DMS153 (cell line): ENCODE measurements at regions not wholly inside any gene's neighbourhood (a gene's known extent, or its start where the extent isn't known, plus 50 kb on each side); places are given as distances from the start of the nearest gene placed in this dataset.
"Not testable (repeated sequence)": the region's sequence is repeated elsewhere in the genome, so short reads cannot be mapped to it uniquely, and the experiment has no call there.

Experiments
- DNase-seq: peaks from one replicate; lab custom pipeline; 2025; lab: John Stamatoyannopoulos, UW

DNA sequence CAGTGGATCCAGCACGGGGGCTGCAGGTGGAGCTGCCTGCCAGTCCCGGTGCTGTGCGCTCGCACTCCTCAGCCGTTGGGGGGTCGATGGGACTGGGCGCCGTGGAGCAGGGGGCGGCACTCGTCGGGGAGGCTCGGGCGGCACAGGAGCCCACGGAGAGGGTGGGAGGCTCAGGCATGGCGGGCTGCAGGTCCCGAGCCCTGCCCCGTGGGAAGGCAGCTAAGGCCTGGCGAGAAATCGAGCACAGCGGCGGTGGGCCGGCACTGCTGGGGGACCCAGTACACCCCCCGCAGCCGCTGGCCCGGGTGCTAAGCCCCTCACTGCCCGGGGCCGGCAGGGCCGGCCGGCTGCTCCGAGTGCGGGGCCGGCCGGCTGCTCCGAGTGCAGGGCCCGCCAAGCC, 52.3 kb upstream of the MARK1 start:
- not testable (repeated sequence) for DNase-seq

DNA sequence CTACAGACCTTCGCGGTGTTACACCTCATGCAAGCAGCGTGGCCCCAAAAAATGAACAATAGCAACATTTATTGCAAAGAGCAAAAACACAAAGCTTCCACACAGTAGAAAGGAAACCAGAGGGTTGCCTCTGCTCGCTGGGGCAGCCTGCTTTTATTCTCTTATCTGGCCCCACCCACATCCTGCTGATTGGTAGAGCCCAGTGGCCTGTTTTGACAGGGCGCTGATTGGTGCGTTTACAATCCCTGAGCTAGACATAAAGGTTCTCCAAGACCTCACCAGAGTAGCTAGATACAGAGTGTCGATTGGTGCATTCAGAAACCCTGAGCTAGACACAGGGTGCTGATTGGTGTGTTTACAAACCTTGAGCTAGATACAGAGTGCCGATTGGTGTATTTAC, 52.8 kb upstream of the MARK1 start:
- DNase-seq, result not testable (repeated sequence)

DNA sequence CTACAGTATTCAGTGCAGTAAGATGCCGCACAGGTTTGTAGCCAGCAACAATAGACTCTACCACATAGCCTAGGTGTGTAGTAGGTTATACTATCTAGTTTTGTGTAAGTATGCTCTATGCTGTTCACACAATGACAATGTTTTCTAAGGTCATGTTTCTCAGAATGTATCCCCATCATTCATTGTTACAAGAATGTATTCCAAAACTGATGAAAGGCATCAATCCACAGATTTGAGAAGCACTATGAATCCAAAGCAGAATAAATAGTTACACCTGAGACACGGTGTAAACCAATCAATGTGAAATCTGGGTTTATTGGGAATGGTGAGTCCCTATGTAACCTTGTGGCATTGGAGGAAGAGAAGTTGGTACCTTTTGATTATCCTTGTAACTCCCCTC, 54.5 kb upstream of the MARK1 start:
- DNase-seq, result no peak

DNA sequence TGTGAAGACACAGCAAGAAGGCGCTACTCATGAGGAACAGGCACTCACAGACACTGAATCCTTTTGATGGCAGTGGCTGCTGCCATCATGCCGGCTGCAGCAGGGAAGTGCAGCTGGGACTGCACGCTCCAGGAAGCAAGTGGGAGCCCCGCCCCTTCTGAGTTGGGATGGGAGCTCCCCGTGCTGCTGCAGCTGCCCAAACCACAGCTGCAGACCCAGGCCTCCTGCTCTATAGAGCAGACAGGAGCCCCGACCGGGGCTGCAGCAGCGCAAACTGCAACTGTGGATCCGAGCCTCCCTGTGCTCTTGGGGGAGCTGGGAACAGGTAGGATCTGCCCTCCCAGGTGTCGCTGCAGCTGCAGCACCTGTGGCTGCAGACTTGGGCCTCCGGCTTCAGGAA, 65.2 kb upstream of the MARK1 start:
- DNase-seq, result peak; percentile 51

DNA sequence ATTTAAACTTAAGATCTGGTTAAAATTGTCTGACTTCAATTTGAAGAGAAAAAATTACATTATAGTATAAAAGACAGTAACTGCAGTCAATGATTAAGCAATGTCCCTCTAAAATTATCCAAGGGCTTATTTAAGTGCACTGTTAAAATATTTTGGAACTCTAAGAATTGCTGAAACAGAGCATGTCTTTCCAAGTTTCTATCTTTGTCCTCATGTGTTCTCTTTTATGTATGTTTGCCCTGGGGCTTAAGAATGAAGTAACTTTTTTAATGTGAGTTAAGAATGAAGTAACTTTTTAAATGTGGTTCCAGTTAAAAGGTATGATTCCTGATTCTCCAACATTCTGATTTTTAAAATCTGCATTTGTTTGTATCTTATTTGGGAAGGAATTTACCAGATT, 69.0 kb upstream of the MARK1 start:
- no peak for DNase-seq

DNA sequence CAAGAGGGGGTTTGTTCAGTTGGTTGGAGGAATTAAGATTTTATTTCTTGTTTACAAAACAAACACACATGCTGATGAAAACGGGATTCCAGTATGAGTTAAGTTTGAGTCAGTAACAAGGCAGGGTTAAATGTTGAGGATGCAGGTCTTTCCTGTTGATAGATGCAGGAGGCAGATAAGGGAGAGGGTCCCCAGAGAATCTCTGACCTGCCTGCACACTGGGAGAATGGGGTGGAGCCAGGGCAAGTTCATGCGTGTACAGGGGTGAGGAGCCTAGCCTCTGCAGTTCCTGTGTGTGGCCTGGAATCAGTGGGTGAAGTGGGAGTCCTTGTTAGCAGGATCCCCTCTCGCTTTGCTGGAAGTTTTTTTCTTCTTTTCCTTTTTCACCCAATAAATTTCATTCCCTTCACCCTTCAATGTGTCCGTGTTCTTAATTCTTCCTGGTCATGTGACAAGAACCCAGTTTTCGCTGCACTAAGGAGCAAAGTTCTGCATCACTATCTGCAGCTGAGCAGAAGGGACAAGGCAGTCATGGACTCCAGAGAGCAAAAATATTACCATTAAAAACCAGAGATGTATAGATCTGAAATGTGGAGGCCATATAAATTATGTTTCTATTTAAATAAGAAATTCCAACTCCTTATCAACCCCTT, 69.9 kb upstream of the MARK1 start:
- no peak for DNase-seq

DNA sequence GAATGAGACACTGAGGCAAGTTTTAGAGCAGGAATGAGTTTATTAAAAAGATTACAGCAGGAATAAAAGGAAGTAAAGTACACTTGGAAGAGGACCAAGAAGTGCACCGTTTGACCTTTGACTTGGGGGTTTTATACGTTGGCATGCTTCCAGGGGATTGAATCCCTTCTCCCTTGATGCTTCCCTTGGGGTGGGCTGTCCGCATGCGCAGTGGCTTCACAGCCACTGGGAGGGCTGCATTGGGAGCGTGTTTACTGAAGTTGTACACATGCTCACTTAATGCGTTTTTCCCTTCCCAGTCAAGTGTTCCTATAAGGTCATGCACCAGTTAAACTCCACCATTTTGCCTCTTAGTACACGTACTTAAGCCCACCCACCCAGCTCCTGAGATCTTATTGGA, 72.4 kb upstream of the MARK1 start:
- DNase-seq, result no peak

DNA sequence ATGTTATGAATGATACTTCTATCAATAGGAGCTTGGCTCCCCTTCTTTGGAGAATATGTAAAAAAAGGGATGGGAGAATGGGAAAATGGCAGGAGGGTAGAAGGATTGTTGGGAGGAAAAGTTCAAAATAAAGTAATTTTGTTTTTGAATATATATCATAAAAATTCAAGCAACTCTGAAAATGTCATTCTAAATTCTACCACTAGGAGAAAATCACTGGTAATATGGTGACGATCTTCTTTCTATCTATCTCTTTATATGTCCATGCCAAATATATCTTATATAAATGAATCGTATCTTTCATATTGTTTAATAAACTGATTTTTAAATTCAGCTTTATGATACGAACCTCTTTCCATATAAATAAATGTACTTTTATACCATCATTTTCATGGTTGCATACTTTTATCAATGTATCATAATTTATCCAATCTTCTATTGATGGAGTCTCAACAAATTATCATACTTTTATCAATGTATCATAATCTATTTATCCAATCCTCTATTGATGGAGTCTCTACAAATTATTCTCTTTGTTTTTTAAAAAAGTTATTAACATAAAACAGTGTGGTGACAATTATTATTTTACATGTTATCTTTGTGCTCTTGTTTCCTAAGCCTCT, 73.7 kb upstream of the MARK1 start:
- DNase-seq, result no peak

DNA sequence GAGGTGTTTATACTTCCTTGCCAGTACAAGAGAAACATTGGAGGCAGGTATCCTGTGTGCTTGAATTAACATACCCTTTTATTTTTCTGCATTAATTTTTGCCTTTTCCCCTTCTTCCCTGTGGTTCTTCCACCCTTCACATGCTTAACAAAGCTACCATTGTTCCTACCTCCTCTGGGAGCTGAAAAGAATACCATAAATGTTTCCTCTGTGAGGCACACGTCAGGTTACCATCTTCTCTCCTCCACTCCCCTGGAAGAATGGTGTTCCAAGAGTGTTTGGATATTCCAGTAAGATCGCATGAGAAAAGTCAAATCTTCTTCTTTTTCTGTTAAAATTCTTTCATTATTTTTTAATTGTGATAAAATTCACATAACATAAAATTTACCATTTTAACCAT, 74.6 kb upstream of the MARK1 start:
- no peak for DNase-seq

DNA sequence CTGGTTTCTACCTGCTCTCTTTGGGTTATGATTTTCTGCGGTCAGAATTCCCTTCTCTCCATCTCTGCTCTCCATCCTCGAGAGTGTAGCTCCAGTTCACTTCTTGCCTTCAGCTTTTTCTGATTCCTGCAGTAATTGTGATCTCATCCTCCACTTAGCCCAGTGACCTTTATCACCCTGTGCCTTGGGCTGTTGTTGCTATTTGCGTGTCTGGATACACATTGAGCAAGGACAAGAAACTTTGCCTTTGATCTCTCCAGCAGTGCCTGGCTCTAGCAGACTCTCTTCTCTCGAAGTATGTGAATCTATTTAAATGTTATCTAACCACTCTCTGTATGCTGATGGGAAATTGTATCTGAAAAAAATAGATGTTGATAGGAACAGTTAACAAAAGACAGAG, 76.4 kb upstream of the MARK1 start:
- no peak for DNase-seq

DNA sequence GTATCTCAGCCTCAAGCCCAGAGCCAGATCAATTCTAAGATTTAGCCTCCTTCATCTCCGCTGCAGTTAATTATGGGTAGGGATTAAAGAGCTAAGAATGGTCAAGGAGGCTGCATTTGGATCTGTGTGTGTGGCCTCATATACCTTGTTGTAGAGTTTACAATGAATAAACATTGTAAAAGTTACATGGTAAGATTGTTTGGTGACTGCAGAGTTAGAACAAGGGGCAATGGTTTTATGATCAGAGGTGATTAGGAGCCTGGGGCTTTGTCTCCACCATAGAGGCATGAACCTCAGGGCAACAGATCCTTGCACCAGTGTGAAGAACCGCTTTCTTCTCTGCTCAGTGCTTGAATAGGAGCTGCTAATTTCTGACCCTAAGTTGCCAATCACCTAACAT, 77.0 kb upstream of the MARK1 start:
- no peak for DNase-seq

DNA sequence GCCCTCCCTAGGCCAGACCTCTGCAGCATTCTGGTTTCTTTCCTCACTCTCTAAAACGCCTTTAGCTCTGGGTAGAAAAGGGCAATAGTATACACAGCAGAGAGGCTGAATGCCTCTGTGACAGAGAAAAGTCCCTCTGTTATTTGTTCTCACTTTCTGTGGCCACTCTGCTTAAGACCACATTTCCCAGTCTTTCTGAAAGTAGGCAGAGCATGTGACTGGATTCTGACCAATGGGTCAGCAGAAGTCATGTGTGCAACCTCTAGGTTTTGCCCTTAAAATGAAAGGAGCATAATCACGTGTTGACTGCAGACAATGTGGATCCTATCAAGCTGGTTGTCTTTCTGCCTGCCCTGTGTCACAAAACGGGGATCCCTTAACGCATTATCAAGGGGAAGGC, 79.7 kb upstream of the MARK1 start:
- no peak for DNase-seq

DNA sequence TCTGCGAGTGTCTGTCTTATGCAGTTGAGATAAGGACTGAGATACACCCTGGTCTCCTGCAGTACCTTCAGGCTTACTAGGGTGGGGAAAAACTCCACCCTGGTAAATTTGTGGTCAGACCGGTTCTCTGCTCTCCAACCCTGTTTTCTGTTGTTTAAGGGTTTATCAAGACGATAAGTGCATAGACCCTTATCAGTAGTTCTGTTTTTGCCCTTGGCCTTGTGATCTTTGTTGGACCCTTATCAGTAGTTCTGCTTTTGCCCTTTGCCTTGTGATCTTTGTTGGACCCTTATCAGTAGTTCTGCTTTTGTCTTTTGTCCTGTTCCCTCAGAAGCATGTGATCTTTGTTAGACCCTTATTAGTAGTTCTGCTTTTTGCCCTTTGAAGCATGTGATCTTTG, 83.3 kb upstream of the MARK1 start:
- DNase-seq, result not testable (repeated sequence)

DNA sequence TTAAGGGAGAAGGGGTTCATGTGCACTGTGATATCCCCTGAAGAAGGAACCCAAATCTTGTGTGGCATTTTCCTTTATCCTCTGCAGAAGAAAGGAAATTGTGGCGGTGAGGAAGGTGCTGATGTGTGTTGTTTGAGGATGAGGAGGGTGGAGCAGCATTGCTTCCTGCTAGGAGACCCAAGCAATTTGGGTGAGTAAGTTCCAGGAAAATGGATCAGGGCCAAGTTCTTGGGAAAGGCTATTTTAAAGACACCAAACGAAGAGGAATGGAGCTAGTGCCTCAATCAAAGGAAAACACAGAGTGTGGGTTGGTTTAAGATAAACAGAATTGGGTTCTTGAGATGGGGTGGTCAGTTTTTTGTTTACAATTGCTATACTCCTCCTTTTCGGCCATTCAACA, 86.7 kb upstream of the MARK1 start:
- DNase-seq, result no peak

DNA sequence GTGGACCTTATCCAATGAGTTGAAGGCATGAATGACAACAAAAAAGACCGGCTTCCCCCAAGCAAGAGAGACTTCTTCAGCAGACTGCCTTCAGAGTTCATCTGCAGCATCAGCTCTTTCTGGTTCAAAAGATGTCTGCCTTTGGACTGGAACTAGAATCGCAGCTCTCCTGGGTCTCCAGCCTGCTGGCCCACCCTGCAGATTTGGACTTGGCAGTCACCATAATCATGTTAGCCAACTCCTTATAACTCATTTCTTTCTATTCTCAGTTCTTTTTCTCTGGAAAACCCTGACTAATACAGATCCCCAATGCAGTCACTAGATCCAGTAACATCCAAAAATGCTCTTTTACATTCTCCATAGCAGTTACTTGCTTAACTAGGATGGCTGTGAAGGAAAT, 89.2 kb upstream of the MARK1 start:
- DNase-seq, result no peak

DNA sequence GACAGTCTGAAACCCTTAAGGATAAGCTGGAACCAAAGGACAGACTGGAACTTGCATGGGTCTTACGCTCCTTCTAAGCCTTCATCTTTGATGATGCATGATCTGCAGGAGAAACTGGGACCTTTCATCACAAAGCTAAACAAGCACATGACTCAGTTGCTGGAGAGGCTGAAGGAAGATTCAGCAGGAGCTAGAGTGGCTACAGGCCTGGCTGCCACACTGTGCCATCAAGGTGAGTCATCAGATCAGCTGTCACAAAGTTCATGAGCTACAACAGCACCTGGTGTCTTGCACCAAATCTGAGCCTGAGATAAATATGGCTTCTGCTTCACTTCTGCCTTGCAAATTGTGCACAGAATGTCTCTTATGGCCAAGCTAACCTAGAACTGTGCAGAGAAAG, 95.5 kb upstream of the MARK1 start:
- DNase-seq, result no peak

DNA sequence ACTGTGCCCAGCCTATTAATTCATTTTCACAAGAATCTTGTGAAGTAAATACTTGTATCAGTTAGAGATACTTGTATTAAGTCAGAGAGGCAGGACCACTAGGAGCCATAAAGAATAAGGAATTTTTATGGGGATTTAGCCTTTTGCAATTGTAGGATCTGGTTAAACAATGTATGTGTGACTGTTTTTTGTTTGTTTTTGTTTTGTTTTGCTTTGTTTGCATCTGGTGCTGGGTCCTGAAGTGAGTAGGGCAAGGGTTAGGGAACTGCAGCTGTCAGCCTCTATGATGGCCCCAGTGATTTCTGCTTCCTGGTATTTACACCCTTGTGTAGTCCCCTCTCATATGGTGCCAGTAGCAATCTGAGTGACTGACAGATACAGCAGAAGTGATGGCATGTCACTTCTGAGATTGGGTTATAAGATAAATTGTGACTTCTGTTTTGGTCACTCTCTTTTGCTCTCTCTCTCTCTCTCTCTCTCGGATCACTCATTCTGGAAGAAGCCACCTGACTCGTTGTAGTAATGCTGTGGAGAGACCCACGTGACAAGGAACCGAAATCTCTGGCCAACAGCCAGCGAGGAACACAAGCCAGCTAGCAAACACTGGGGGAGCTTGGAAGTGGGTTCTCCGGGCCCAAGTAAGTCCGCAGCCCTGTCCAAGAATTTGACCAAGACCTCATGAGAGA, 96.2 kb upstream of the MARK1 start:
- no peak for DNase-seq

DNA sequence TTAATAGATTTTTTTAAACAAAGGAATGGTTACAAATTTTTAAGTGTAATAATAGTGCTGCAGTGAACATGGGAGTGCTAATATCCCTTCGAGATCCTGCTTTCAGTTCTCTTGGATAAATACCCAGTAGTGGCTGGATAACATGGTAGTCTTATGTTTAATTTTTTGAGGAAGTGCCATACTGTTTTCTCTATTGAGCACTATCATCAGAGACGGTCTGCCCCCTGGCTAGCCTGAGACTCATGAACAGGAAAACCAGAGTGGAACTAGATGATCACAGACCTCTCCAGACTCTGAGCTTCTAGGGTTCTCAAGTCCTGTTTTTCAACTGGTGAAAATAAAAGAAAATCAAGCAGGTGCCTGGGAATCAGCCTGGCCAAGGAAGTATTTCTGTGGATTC, 97.3 kb upstream of the MARK1 start:
- DNase-seq, result no peak

DNA sequence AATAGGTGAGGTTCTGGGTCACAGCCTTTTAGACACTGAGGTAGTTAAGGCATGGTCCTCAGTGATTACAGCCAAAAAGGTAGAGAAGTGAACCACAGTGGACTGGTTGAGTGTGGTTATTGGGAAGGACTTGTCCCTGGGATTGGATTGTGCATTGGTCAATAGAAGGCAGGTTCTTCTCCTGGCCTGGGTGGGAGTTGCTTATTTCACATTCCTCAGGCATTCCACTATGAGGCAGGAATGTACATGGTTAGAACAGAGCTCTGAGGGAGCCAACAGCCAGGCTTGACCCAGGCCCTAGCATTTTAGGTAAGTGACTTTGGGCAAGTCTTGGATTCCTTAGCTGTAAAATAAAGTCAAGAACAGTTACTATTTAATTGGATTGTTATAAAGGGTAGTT, 97.9 kb upstream of the MARK1 start:
- DNase-seq, result no peak

DNA sequence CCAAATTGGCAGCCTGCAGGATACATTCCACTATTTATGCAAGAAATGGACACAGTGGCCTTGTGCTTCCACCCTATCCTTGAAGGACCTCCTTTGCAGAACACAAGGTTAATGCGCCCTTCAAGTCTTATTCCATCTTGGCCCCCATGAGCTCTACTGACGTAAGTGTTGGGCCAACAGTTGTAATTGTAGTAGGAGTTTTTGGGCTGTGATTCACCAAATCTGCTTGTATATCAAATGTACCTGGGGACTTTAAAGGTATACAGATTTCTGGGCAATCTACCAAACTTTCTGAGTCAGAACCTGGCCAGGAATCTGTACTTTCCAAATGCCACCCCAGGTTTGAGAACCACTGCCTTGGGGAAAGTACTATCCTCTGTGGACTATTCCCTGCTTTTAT, 100.9 kb upstream of the MARK1 start:
- DNase-seq, result no peak

DNA sequence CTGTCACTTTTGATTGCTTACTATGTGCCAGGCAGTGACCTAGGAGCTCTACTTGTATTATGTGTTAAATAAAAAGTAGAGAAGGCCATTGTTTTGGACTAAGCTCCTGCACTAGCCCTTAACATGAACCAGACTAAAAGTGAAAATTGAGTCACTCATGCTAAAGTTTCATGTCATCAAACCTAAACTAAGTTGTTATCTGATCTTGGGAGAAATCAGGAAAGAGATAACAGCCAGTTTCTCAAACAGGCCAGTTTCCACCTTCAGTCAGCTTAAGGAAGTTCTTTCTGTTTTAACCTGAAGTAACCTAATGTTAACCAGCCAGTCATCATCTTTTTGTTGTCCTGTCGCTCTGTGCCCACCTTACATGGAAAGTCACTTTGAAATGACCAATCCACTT, 102.1 kb upstream of the MARK1 start:
- DNase-seq, result no peak

DNA sequence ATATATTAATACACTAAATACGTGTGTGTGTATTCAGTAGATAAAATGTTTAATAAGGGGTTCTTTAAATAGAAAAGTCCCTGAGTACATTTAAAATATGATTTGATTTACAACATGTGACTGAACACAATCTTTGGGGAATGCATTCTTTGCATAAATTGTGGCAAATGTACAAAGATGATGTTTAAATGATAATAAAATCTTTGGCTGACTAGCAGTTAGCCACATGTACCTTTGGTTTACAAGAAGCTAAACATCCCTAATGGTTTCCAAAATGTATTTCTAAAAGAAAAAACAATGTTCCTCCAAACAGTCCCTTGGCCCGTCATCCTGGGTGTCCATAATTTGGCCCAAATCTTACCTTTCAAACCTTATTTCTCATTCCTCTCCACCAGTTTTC, 106.4 kb upstream of the MARK1 start:
- no peak for DNase-seq

DNA sequence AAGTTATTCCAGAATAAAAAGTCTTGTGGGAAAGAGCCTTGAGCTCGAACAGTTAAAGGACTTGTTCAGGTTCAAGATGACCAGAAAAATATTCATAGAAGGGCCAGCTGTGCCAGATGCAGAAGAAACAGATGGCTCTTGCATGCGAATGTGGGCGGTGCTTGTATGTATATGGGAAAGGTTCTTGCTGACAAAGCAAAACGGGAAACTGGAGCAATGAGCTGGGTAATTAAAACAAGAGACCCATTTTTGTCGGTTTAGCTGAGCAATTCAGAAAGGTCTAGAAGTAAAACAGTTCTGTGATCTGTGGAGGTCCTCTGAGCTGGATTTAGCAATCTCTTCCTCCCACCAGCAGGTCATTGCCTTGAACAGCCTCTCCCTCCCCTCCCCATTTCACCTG, 107.2 kb upstream of the MARK1 start:
- DNase-seq, result no peak

DNA sequence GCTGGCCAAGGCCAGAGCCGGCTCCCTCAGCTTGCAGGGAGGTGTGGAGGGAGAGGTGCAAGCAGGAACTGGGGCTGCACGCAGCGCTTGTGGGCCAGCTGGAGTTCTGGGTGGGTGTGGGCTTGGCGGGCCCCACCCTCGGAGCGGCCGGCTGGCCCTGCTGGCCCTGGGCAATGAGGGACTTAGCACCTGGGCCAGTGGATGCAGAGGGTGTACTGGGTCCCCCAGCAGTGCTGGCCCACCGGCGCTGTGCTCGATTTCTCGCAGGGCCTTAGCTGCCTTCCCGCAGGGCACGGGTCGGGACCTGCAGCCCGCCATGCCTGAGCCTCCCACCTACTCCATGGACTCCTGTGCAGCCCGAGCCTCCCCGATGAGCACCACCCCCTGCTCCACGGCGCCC, 115.6 kb upstream of the MARK1 start:
- DNase-seq, result not testable (repeated sequence)
